GM10266 (cell line): ENCODE measurements at regions not wholly inside any gene's neighbourhood (a gene's known extent, or its start where the extent isn't known, plus 50 kb on each side); places are given as distances from the start of the nearest gene placed in this dataset.

Source experiments
- DNase-seq: peaks from one replicate; pipeline ENCODE4 v3.0.0; 2012; ENCODE audit errors: extremely low spot score
- CTCF ChIP-seq: IDR thresholded peaks from 2 replicates; pipeline ENCODE4 v1.5.1; 2012; ENCODE audit warnings: mild to moderate bottlenecking, low read depth; ENCODE audit not compliant: control insufficient read depth, insufficient read depth; ENCODE audit errors: missing control alignments

GRCh38 chr3:70120357-70120966 lies 120.9 kb downstream of the SAMMSON start:
- DNase-seq = peak; percentile 69
- peak; percentile 94 for TF ChIP-seq CTCF

- no peak for DNase-seq
- TF ChIP-seq CTCF = no peak
Measured at GRCh38 chr3:70127192-70127591, 127.7 kb downstream of the SAMMSON start.

GRCh38 chr3:70137366-70137765 lies 137.8 kb downstream of the SAMMSON start:
- DNase-seq = no peak
- TF ChIP-seq CTCF = no peak

GRCh38 chr3:70138606-70139005 lies 139.1 kb downstream of the SAMMSON start:
- TF ChIP-seq CTCF = no peak

More at GRCh38 chr3:70138606-70139005, 139.1 kb downstream of the SAMMSON start:
- DNase-seq = no peak
